PC-9 (cell line): ENCODE measurements at regions not wholly inside any gene's neighbourhood (a gene's known extent, or its start where the extent isn't known, plus 50 kb on each side); places are given as distances from the start of the nearest gene placed in this dataset.

Experiments used
- BruUV-seq: library from RNA; stranded (reverse); fragments of 400-500 nt; replicated peaks from 2 replicates; lab custom pipeline; 2021; lab: Mats Ljungman, UMichigan
- CTCF ChIA-PET: fragments of 300-600 bp; sonication (Branson Sonifier 250); formaldehyde crosslinking; loops from one replicate; lab custom pipeline; 2022; ENCODE audit warnings: antibody characterized with exemption; lab: Charles Lee
- POLR2A ChIA-PET: fragments of 300-600 bp; sonication (Branson Sonifier 250); formaldehyde crosslinking; loops from one replicate; lab custom pipeline; 2022; ENCODE audit warnings: antibody characterized with exemption; ENCODE audit not compliant: unreplicated experiment; lab: Charles Lee
- DNase-seq, 2 experiments: peaks; one replicate each; pipeline versions ENCODE4 v3.0.0 to v3.0.0-alpha.2; 2015 to 2022; ENCODE audit warnings: mixed read lengths in 1 of 2
- H2AFZ ChIP-seq: fragments of 200-600 bp; sonication (generic); 2 replicates; pipeline ENCODE4 v1.8.1; 2017; ENCODE audit warnings: antibody characterized with exemption
- H3F3A ChIP-seq: fragments of 200-600 bp; sonication (generic); 2 replicates; pipeline ENCODE4 v1.8.1; 2017; ENCODE audit warnings: antibody characterized with exemption, mild to moderate bottlenecking, low read depth; ENCODE audit not compliant: insufficient read depth
- H3K27ac ChIP-seq: fragments of 200-600 bp; sonication (generic); 2 replicates; pipeline ENCODE4 v1.6.1; 2016; ENCODE audit warnings: mixed run types
- H3K27me3 ChIP-seq: fragments of 200-600 bp; sonication (generic); 2 replicates; pipeline ENCODE4 v1.6.1; 2016; ENCODE audit warnings: low read depth, mixed run types; ENCODE audit not compliant: insufficient read depth
- H3K36me3 ChIP-seq: fragments of 200-600 bp; sonication (generic); 2 replicates; pipeline ENCODE4 v1.6.1; 2016; ENCODE audit warnings: low read depth, mixed run types
- H3K4me1 ChIP-seq: fragments of 200-600 bp; sonication (generic); replicated peaks from 2 replicates; pipeline ENCODE4 v1.6.1; 2016; ENCODE audit warnings: mixed run types; ENCODE audit not compliant: insufficient read depth
- H3K4me2 ChIP-seq: fragments of 200-600 bp; sonication (generic); 2 replicates; pipeline ENCODE4 v1.6.1; 2017; ENCODE audit warnings: mixed run types
- H3K4me3 ChIP-seq: fragments of 200-600 bp; sonication (generic); 2 replicates; pipeline ENCODE4 v1.6.1; 2016; ENCODE audit warnings: mixed run types
- H3K79me2 ChIP-seq: fragments of 200-600 bp; sonication (generic); 2 replicates; pipeline ENCODE4 v1.6.1; 2017; ENCODE audit warnings: low read depth, mixed run types
- H3K9me2 ChIP-seq: fragments of 200-600 bp; sonication (generic); 2 replicates; pipeline ENCODE4 v1.8.1; 2017; ENCODE audit warnings: mild to moderate bottlenecking; ENCODE audit not compliant: insufficient read depth
- H3K9me3 ChIP-seq: fragments of 200-600 bp; sonication (generic); 2 replicates; pipeline ENCODE4 v1.8.1; 2016; ENCODE audit warnings: low read depth; ENCODE audit not compliant: insufficient read depth
- H4K20me1 ChIP-seq: fragments of 200-600 bp; sonication (generic); 2 replicates; pipeline ENCODE4 v1.8.1; 2017; ENCODE audit not compliant: insufficient read depth
- EZH2 ChIP-seq: fragments of 200-600 bp; sonication (generic); IDR thresholded peaks from 2 replicates; pipeline ENCODE4 v1.8.0; 2017; ENCODE audit warnings: antibody characterized with exemption, low read depth
- intact Hi-C: fragments of 100-400 bp; cut with micrococcal nuclease; formaldehyde crosslinking; loops from one replicate; pipeline ENCODE4 v1.10.0; 2022; ENCODE audit not compliant: unreplicated experiment
- TF ChIP-seq, protein P1 (sequence below): fragments of 200-600 bp; sonication (generic); conservative IDR thresholded peaks from 2 replicates; pipeline ENCODE4 v1.6.1; 2017; ENCODE audit warnings: mixed run types, antibody characterized with exemption, mild to moderate bottlenecking, moderate library complexity

DNA sequence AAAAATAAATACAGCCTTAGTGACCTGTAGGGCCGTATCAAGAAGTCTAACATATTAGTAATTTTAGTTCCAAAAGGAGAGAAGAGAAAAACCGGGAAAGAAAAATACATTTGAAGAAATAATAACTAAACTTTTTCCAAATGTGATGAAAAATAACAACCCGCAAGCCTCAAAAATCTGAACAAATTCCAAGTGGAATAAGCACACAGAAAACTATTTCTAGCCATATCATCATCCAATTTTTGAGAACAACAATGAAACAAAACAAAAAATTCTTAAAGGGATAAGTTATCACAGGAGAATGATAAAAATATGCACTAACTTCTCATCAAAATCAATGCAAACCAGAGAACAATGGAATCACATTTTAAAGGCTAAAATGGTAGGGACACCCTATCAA is 198.1 kb upstream of the PLXNC1 start:
- Histone ChIP-seq H3K4me1 (no peaks in the 10 kb centered on the region), H3K9me3 (no peaks in the 10 kb centered on the region), H3K4me2 (no peak overlapping the region), H3K4me3 (no peak overlapping the region), H3K9me2 (no peaks in the 10 kb centered on the region), H3F3A (no peaks in the 10 kb centered on the region), H3K27ac (no peak overlapping the region), H2AFZ (no peak overlapping the region), H3K27me3 (no peaks in the 10 kb centered on the region), H4K20me1 (no peaks in the 10 kb centered on the region), H3K36me3 (no peaks in the 10 kb centered on the region), H3K79me2 (no peaks in the 10 kb centered on the region)
- no peak for TF ChIP-seq EZH2
- TF ChIP-seq, protein P1, sequence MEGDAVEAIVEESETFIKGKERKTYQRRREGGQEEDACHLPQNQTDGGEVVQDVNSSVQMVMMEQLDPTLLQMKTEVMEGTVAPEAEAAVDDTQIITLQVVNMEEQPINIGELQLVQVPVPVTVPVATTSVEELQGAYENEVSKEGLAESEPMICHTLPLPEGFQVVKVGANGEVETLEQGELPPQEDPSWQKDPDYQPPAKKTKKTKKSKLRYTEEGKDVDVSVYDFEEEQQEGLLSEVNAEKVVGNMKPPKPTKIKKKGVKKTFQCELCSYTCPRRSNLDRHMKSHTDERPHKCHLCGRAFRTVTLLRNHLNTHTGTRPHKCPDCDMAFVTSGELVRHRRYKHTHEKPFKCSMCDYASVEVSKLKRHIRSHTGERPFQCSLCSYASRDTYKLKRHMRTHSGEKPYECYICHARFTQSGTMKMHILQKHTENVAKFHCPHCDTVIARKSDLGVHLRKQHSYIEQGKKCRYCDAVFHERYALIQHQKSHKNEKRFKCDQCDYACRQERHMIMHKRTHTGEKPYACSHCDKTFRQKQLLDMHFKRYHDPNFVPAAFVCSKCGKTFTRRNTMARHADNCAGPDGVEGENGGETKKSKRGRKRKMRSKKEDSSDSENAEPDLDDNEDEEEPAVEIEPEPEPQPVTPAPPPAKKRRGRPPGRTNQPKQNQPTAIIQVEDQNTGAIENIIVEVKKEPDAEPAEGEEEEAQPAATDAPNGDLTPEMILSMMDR: no peak
- ChIA-PET POLR2A (no interaction called here), CTCF (no interaction called here)
- no TSS peak for BruUV-seq
- DNase-seq: no peak
- intact Hi-C loops: no loop called here

DNA sequence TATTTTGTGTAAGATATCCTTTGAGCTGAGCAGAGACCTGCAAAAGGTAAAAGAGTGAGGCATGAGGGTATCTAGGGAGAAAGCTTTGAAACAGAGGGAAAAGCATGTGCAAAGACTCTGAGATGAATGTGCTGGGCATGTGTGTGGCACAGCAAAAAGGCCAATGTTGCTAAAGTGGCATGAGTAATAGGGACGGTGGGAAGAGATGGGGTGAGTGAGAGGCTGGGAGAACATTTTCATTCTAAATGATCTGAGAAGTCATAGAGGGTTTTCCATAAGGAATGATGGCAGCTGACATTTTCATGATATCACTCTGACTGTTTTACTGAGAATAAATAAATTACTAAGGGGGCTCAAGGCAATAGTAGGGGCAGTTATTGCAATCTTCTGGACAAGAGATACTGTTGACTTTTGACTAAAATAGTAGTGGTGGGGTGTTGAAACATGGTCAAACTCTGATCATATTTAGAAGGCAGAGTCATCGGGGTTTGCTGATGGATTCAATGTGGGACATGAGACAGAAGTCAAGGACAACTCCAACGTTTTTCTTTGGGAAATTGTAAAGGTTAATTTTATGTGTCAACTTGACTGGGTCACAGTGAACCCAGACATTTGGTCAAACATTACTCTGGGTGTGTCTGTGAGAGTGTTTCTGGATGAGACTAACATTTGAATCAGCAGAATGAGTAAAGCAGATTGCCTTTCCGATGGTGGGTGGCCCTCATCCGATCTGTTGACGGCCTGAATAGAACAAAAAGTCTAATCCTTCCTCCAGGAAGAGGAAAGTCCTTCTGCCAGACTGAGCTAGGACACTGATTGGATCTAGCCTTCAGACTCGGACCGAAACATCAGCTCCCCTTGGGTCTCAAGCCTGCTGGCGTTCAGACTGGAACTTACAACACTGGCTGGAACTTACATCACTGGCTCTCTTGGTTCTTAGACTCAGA is 193.9 kb upstream of the PLXNC1 start:
- Histone ChIP-seq H3K36me3 (no peaks in the 10 kb centered on the region), H3K9me2 (no peaks in the 10 kb centered on the region), H4K20me1 (no peaks in the 10 kb centered on the region), H3K9me3 (no peaks in the 10 kb centered on the region), H3K4me1 (no peaks in the 10 kb centered on the region), H3K27ac (no peak overlapping the region), H3K27me3 (no peaks in the 10 kb centered on the region), H3K4me3 (no peak overlapping the region), H3K4me2 (no peak overlapping the region), H3F3A (no peaks in the 10 kb centered on the region), H2AFZ (no peak overlapping the region), H3K79me2 (no peaks in the 10 kb centered on the region)
- no TSS peak for BruUV-seq
- ChIA-PET POLR2A (no interaction called here), CTCF (no interaction called here)
- DNase-seq: no peak
- intact Hi-C loops: no loop called here
- TF ChIP-seq, protein P1: no peak
- TF ChIP-seq EZH2: no peak

DNA sequence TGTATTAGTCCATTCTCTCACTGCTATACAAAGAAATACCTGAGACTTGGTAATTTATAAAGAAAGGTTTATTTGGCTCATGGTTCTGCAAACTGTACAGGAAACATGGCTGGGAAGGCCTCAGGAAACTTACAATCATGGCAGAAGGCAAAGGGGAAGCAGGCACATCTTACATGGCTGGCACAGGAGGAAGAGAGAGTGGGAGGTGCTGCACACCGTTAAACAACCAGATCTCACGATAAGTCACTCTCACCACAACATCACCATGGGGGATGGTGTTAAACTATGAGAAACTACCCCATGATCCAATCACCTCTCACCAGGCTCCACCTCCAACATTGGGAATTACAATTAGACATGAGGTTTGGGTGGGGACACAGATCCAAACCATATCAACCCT is 191.8 kb upstream of the PLXNC1 start:
- Histone ChIP-seq H3K9me3 (0 out of 2 replicates have a peak, but pooled peaks cover 5% of the 10 kb centered on the region), H3K4me1 (no peaks in the 10 kb centered on the region), H3K36me3 (no peaks in the 10 kb centered on the region), H3K27me3 (no peaks in the 10 kb centered on the region), H3K4me2 (no peak overlapping the region), H2AFZ (no peak overlapping the region), H3K4me3 (no peak overlapping the region), H3K9me2 (no peaks in the 10 kb centered on the region), H3K27ac (no peak overlapping the region), H4K20me1 (no peaks in the 10 kb centered on the region), H3K79me2 (no peaks in the 10 kb centered on the region), H3F3A (no peaks in the 10 kb centered on the region)
- DNase-seq: no peak
- TF ChIP-seq, protein P1: no peak
- TF ChIP-seq EZH2: no peak
- intact Hi-C loops: no loop called here
- ChIA-PET CTCF (no interaction called here), POLR2A (no interaction called here)
- no TSS peak for BruUV-seq
